IMR-90 (cell line): ENCODE measurements at regions not wholly inside any gene's neighbourhood (a gene's known extent, or its start where the extent isn't known, plus 50 kb on each side); places are given as distances from the start of the nearest gene placed in this dataset.

Experiments
- BHLHE40 ChIP-seq: fragments of 150-350 bp; IDR thresholded peaks from 2 replicates; pipeline ENCODE4 v1.6.1; 2016; ENCODE audit warnings: mild to moderate bottlenecking, low read depth, low read length
- CHD1 ChIP-seq: IDR thresholded peaks from 2 replicates; pipeline ENCODE4 v1.6.1; 2012; ENCODE audit warnings: low read depth, low read length, improper control_type of control experiment
- FOS ChIP-seq: fragments of 150-350 bp; IDR thresholded peaks from 2 replicates; pipeline ENCODE4 v1.6.1; 2016; ENCODE audit warnings: low read depth, low read length
- MAFK ChIP-seq: IDR thresholded peaks from 2 replicates; pipeline ENCODE4 v1.6.1; 2012; ENCODE audit warnings: low read depth, low read length, improper control_type of control experiment
- MAZ ChIP-seq: IDR thresholded peaks from 2 replicates; pipeline ENCODE4 v1.6.1; 2012; ENCODE audit warnings: low read depth, mild to moderate bottlenecking, low read length, improper control_type of control experiment, moderate library complexity, borderline replicate concordance
- MXI1 ChIP-seq: IDR thresholded peaks from 2 replicates; pipeline ENCODE4 v1.6.1; 2012; ENCODE audit warnings: low read depth, mild to moderate bottlenecking, low read length, moderate library complexity, borderline replicate concordance
- NFE2L2 ChIP-seq: fragments of 150-350 bp; IDR thresholded peaks from 2 replicates; pipeline ENCODE4 v1.6.1; 2016; ENCODE audit warnings: low read depth, mild to moderate bottlenecking, low read length
- POLR2A ChIP-seq: IDR thresholded peaks from 2 replicates; pipeline ENCODE4 v1.6.1; 2012; ENCODE audit warnings: mild to moderate bottlenecking, low read depth, low read length
- RCOR1 ChIP-seq: IDR thresholded peaks from 2 replicates; pipeline ENCODE4 v1.6.1; 2012; ENCODE audit warnings: mild to moderate bottlenecking, low read length, improper control_type of control experiment; ENCODE audit not compliant: insufficient replicate concordance
- RFX5 ChIP-seq: IDR thresholded peaks from 2 replicates; pipeline ENCODE4 v1.8.0; 2012; ENCODE audit warnings: low read depth, mild to moderate bottlenecking, low read length, moderate library complexity
- TF ChIP-seq, protein P1 (sequence below): conservative IDR thresholded peaks from 2 replicates; pipeline ENCODE4 v1.5.1; 2012; ENCODE audit warnings: mild to moderate bottlenecking, low read depth, low read length, improper control_type of control experiment
- TF ChIP-seq, protein P2 (sequence below): fragments of 150-350 bp; IDR thresholded peaks from 2 replicates; pipeline ENCODE4 v1.6.1; 2016; ENCODE audit warnings: low read depth, mild to moderate bottlenecking, low read length, moderate library complexity, borderline replicate concordance
- TF ChIP-seq, protein P3 (sequence below): fragments of 150-350 bp; IDR thresholded peaks from 2 replicates; pipeline ENCODE4 v1.6.1; 2017; ENCODE audit warnings: mild to moderate bottlenecking, antibody characterized with exemption, low read length, low read depth

DNA sequence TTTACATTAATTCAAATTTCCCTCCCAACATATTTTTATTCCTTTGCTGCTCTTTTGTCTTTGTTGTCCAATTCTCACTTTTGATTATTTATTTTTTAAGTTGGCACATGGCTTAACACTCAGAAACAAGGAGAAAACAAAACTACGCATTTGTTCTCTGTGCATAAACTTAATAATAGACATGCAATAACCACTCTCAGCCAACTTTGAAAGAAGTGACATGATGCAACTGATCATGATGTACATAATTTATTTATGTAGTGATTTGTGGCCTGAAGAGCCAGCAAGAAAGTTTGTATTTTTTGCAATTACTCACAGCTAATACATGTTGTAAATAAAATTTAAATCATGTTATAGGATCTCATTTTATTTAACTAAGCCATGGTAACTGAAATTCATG lies 942.8 kb upstream of the PIK3C3 start:
- TF ChIP-seq, protein P1, sequence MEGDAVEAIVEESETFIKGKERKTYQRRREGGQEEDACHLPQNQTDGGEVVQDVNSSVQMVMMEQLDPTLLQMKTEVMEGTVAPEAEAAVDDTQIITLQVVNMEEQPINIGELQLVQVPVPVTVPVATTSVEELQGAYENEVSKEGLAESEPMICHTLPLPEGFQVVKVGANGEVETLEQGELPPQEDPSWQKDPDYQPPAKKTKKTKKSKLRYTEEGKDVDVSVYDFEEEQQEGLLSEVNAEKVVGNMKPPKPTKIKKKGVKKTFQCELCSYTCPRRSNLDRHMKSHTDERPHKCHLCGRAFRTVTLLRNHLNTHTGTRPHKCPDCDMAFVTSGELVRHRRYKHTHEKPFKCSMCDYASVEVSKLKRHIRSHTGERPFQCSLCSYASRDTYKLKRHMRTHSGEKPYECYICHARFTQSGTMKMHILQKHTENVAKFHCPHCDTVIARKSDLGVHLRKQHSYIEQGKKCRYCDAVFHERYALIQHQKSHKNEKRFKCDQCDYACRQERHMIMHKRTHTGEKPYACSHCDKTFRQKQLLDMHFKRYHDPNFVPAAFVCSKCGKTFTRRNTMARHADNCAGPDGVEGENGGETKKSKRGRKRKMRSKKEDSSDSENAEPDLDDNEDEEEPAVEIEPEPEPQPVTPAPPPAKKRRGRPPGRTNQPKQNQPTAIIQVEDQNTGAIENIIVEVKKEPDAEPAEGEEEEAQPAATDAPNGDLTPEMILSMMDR = no peak
- TF ChIP-seq RCOR1 (no peak), FOS (no peak), RFX5 (no peak), POLR2A (no peak), NFE2L2 (no peak), CHD1 (no peak), MXI1 (no peak), BHLHE40 (no peak), MAFK (no peak), MAZ (no peak)
- TF ChIP-seq, protein P2, sequence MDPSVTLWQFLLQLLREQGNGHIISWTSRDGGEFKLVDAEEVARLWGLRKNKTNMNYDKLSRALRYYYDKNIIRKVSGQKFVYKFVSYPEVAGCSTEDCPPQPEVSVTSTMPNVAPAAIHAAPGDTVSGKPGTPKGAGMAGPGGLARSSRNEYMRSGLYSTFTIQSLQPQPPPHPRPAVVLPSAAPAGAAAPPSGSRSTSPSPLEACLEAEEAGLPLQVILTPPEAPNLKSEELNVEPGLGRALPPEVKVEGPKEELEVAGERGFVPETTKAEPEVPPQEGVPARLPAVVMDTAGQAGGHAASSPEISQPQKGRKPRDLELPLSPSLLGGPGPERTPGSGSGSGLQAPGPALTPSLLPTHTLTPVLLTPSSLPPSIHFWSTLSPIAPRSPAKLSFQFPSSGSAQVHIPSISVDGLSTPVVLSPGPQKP = no peak
- TF ChIP-seq, protein P3, sequence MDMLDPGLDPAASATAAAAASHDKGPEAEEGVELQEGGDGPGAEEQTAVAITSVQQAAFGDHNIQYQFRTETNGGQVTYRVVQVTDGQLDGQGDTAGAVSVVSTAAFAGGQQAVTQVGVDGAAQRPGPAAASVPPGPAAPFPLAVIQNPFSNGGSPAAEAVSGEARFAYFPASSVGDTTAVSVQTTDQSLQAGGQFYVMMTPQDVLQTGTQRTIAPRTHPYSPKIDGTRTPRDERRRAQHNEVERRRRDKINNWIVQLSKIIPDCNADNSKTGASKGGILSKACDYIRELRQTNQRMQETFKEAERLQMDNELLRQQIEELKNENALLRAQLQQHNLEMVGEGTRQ = no peak
